H1 (cell line): ENCODE measurements at regions not wholly inside any gene's neighbourhood (a gene's known extent, or its start where the extent isn't known, plus 50 kb on each side); places are given as distances from the start of the nearest gene placed in this dataset.

Source experiments
- CTCF ChIA-PET: fragments of 300-600 bp; sonication (Branson Sonifier 250); formaldehyde crosslinking; loops from one replicate; lab custom pipeline; 2021; ENCODE audit not compliant: partially characterized antibody; lab: Charles Lee
- POLR2A ChIA-PET: fragments of 300-600 bp; sonication (Branson Sonifier 250); formaldehyde crosslinking; loops from one replicate; lab custom pipeline; 2021; ENCODE audit warnings: inconsistent platforms; ENCODE audit not compliant: partially characterized antibody; lab: Charles Lee
- DNase-seq, 2 experiments: peaks; one replicate each; pipeline versions ENCODE4 v3.0.0 to v3.0.0-alpha.2; 2010 to 2022; ENCODE audit warnings: low spot score in 2 of 2, low read depth in 1 of 2, mixed read lengths in 1 of 2
- FAIRE-seq: peaks from 2 replicates; lab custom pipeline; 2011; peaks lifted over from hg19 to GRCh38; lab: Jason Lieb, UNC
- H2AFZ ChIP-seq: 2 replicates; pipeline ENCODE4 v1.8.1; 2012; ENCODE audit warnings: low read length, inconsistent platforms
- H2AK5ac ChIP-seq: 2 replicates; pipeline ENCODE4 v1.6.1; 2013; ENCODE audit warnings: low read depth, low read length
- H2BK120ac ChIP-seq: replicated peaks from 2 replicates; pipeline ENCODE3; 2013; ENCODE audit warnings: low read depth, low read length, inconsistent platforms
- H2BK12ac ChIP-seq: 2 replicates; pipeline ENCODE4 v1.6.1; 2013; ENCODE audit warnings: low read depth, low read length
- H2BK15ac ChIP-seq: 2 replicates; pipeline ENCODE4 v1.6.1; 2013; ENCODE audit warnings: low read length
- H2BK20ac ChIP-seq: 2 replicates; pipeline ENCODE4 v1.6.1; 2013; ENCODE audit warnings: low read length
- H2BK5ac ChIP-seq: 2 replicates; pipeline ENCODE4 v1.6.1; 2013; ENCODE audit warnings: low read depth, low read length
- H3K14ac ChIP-seq: 2 replicates; pipeline ENCODE4 v1.6.1; 2013; ENCODE audit warnings: inconsistent platforms; ENCODE audit not compliant: insufficient read length
- H3K18ac ChIP-seq: 2 replicates; pipeline ENCODE4 v1.6.1; 2013; ENCODE audit warnings: low read length; ENCODE audit errors: extremely low read depth
- H3K23ac ChIP-seq: 2 replicates; pipeline ENCODE4 v1.6.1; 2013; ENCODE audit warnings: inconsistent platforms; ENCODE audit not compliant: insufficient read length
- H3K23me2 ChIP-seq: 2 replicates; pipeline ENCODE4 v1.6.1; 2013; ENCODE audit warnings: low read depth, low read length
- H3K27ac ChIP-seq: 2 replicates; pipeline ENCODE4 v1.6.1; 2011; ENCODE audit warnings: low read depth, low read length, inconsistent platforms
- H3K27me3 ChIP-seq, 4 experiments: replicated peaks in 1 of 4; 1 replicate in 1 of 4; 2 replicates in 3 of 4; pipeline versions ENCODE4 v1.6.1 to v1.8.1; 2011 to 2013; ENCODE audit warnings: low read length in 3 of 4, mild to moderate bottlenecking in 3 of 4, inconsistent platforms in 2 of 4, mixed read lengths in 2 of 4, moderate library complexity in 1 of 4; ENCODE audit not compliant: control insufficient read depth in 3 of 4, insufficient read depth in 3 of 4; ENCODE audit errors: extremely low read depth in 1 of 4
- H3K36me3 ChIP-seq, 4 experiments: 2 replicates each; pipeline versions ENCODE4 v1.6.1 to v1.8.1; 2011 to 2013; ENCODE audit warnings: mild to moderate bottlenecking in 4 of 4, low read length in 3 of 4, moderate library complexity in 2 of 4, control low read depth in 1 of 4, inconsistent platforms in 1 of 4; ENCODE audit not compliant: insufficient read depth in 4 of 4, control insufficient read depth in 2 of 4
- H3K4ac ChIP-seq: replicated peaks from 2 replicates; pipeline ENCODE3; 2013; ENCODE audit warnings: low read length, low read depth, mixed read lengths, inconsistent platforms; ENCODE audit not compliant: insufficient read length
- H3K4me1 ChIP-seq, 4 experiments: replicated peaks in 1 of 4; 1 replicate in 1 of 4; 2 replicates in 3 of 4; pipeline versions ENCODE4 v1.6.1 to v1.8.1; 2011 to 2013; ENCODE audit warnings: low read length in 3 of 4, inconsistent platforms in 2 of 4, mixed read lengths in 1 of 4; ENCODE audit not compliant: insufficient read depth in 4 of 4, control insufficient read depth in 3 of 4
- H3K4me2 ChIP-seq, 2 experiments: 2 replicates each; pipeline versions ENCODE4 v1.6.1 to v1.8.1; 2011 to 2013; ENCODE audit warnings: low read depth in 2 of 2, low read length in 2 of 2, control low read depth in 1 of 2, inconsistent platforms in 1 of 2, mild to moderate bottlenecking in 1 of 2; ENCODE audit not compliant: insufficient read depth in 1 of 2
- H3K4me3 ChIP-seq, 4 experiments: fragments of 200-600, 300-600 bp in 1 of 4; sonication (generic), shearing (Covaris generic), sonication (Bioruptor Twin) in 1 of 4; 2 replicates each; pipeline versions ENCODE4 v1.5.1 to v1.8.1; 2011 to 2016; ENCODE audit warnings: low read length in 4 of 4, low read depth in 3 of 4, control low read depth in 2 of 4, inconsistent platforms in 2 of 4, mild to moderate bottlenecking in 2 of 4, mixed read lengths in 1 of 4, moderate library complexity in 1 of 4; ENCODE audit not compliant: insufficient read depth in 2 of 4; ENCODE audit errors: extremely low read depth in 1 of 4
- H3K56ac ChIP-seq: replicated peaks from 2 replicates; pipeline ENCODE3; 2013; ENCODE audit warnings: low read depth, mild to moderate bottlenecking, mixed read lengths, low read length, inconsistent platforms; ENCODE audit not compliant: insufficient read length
- H3K79me1 ChIP-seq: 2 replicates; pipeline ENCODE4 v1.6.1; 2013; ENCODE audit warnings: low read depth, low read length, control low read depth
- H3K79me2 ChIP-seq, 2 experiments: 2 replicates each; pipeline versions ENCODE4 v1.6.1 to v1.8.1; 2012 to 2013; ENCODE audit warnings: low read length in 2 of 2, mild to moderate bottlenecking in 2 of 2, inconsistent platforms in 1 of 2; ENCODE audit not compliant: insufficient read depth in 2 of 2, control insufficient read depth in 1 of 2
- H3K9ac ChIP-seq, 4 experiments: replicated peaks in 1 of 4; 1 replicate in 1 of 4; 2 replicates in 3 of 4; pipeline versions ENCODE4 v1.6.1 to v1.8.1; 2011 to 2013; ENCODE audit warnings: low read depth in 3 of 4, low read length in 3 of 4, control low read depth in 2 of 4, mild to moderate bottlenecking in 2 of 4, moderate library complexity in 2 of 4, inconsistent platforms in 1 of 4; ENCODE audit errors: extremely low read depth in 1 of 4
- H3K9me3 ChIP-seq, 2 experiments: 2 replicates each; pipeline versions ENCODE4 v1.6.1 to v1.8.1; 2012 to 2013; ENCODE audit warnings: mild to moderate bottlenecking in 2 of 2, moderate library complexity in 2 of 2, control low read depth in 1 of 2, inconsistent platforms in 1 of 2, low read depth in 1 of 2, low read length in 1 of 2, mixed read lengths in 1 of 2; ENCODE audit not compliant: insufficient read depth in 2 of 2
- H4K20me1 ChIP-seq, 2 experiments: replicated peaks in 1 of 2; 2 replicates each; pipeline versions ENCODE3 to v1.8.1; 2011 to 2013; ENCODE audit warnings: inconsistent platforms in 2 of 2, low read length in 2 of 2, mild to moderate bottlenecking in 1 of 2; ENCODE audit not compliant: insufficient read depth in 2 of 2, control insufficient read depth in 1 of 2
- H4K5ac ChIP-seq: 2 replicates; pipeline ENCODE4 v1.6.1; 2013; ENCODE audit warnings: low read length, low read depth, mixed read lengths, inconsistent platforms; ENCODE audit not compliant: insufficient read length
- H4K8ac ChIP-seq: 2 replicates; pipeline ENCODE4 v1.8.0; 2013; ENCODE audit warnings: mild to moderate bottlenecking, moderate library complexity, low read length, inconsistent platforms; ENCODE audit not compliant: insufficient read depth; ENCODE audit errors: extremely low read depth
- H4K91ac ChIP-seq: replicated peaks from 2 replicates; pipeline ENCODE3; 2013; ENCODE audit warnings: low read length, mixed read lengths, inconsistent platforms; ENCODE audit not compliant: insufficient read length
- FOSL1 ChIP-seq: IDR thresholded peaks from 2 replicates; pipeline ENCODE4 v1.6.1; 2011; ENCODE audit warnings: mild to moderate bottlenecking, low read depth, low read length, moderate library complexity; ENCODE audit not compliant: insufficient read depth
- JUND ChIP-seq: IDR thresholded peaks from 2 replicates; pipeline ENCODE4 v1.6.1; 2011; ENCODE audit warnings: mild to moderate bottlenecking, improper control_type of control experiment, low read length
- PHF8 ChIP-seq: fragments of 200-600 bp; sonication (generic); conservative IDR thresholded peaks from 2 replicates; pipeline ENCODE4 v1.7.1; 2012; ENCODE audit warnings: low read depth, mild to moderate bottlenecking, inconsistent platforms, low read length, moderate library complexity
- POU5F1 ChIP-seq: IDR thresholded peaks from 2 replicates; pipeline ENCODE4 v1.6.1; 2011; ENCODE audit warnings: low read depth, mild to moderate bottlenecking, low read length, moderate library complexity
- SAP30 ChIP-seq: fragments of 300-600 bp; sonication (generic); IDR thresholded peaks from 2 replicates; pipeline ENCODE4 v1.7.1; 2012; ENCODE audit warnings: low read length, moderate library complexity, mild to moderate bottlenecking, inconsistent platforms; ENCODE audit not compliant: insufficient read depth, insufficient replicate concordance
- SIRT6 ChIP-seq: IDR thresholded peaks from one replicate; pipeline ENCODE4 v1.7.1; 2012; ENCODE audit warnings: low read length, inconsistent platforms
- TBP ChIP-seq: IDR thresholded peaks from 2 replicates; pipeline ENCODE4 v1.6.1; 2011; ENCODE audit warnings: low read depth, low read length, improper control_type of control experiment

DNA sequence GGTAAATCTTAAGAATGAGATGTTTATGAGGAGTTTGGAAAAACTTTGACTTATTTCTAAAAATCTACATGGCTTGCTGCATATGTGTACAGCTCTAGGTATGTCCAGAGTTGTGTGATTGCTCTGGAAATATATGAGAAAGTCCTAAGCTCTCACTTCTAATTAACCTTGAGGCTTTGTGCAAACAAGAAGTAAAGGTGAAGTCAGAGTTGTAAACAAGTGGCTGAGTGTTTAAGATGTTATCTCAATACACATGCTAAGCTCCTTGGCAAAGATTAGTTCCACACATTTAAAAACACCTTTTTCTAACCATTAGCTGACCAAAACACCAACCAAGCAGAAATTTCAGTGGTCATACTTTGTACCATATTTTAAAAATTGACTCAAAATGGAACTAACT is 684.2 kb downstream of the HTR1B start:
- no peak overlapping the region for H3K18ac ChIP-seq
- POLR2A ChIA-PET = no interaction called here
- H3K23me2 ChIP-seq = no peaks in the 10 kb centered on the region
- no peak overlapping the region for H4K91ac ChIP-seq
- H2BK15ac ChIP-seq = no peak overlapping the region
- H2BK20ac ChIP-seq = no peak overlapping the region
- TF ChIP-seq TBP = no peak
- no peak for TF ChIP-seq POU5F1
- no peak for TF ChIP-seq PHF8
- no peak for TF ChIP-seq JUND
- TF ChIP-seq SAP30 = no peak
- no peak for TF ChIP-seq SIRT6
- no peak for TF ChIP-seq FOSL1
- TF ChIP-seq, all 59 proteins: peak for 0
- FAIRE-seq (no peak), DNase-seq (no peak)
- H4K8ac ChIP-seq = no peak overlapping the region
- no peaks in the 10 kb centered on the region for H3K79me2 ChIP-seq
- no peak overlapping the region for H3K4ac ChIP-seq
- 0 out of 7 replicates have a peak, but pooled peaks cover 0 to 3% (median 0%) of the 10 kb centered on the region in 4 experiments for H3K4me1 ChIP-seq
- H3K4me3 ChIP-seq = no peak overlapping the region
- H2AK5ac ChIP-seq = no peak overlapping the region
- H4K20me1 ChIP-seq = no peaks in the 10 kb centered on the region
- no peak overlapping the region for H4K5ac ChIP-seq
- H3K9ac ChIP-seq = no peak overlapping the region
- no peaks in the 10 kb centered on the region for H3K27me3 ChIP-seq
- no peaks in the 10 kb centered on the region for H3K79me1 ChIP-seq
- H3K9me3 ChIP-seq = no peaks in the 10 kb centered on the region
- H2AFZ ChIP-seq = no peak overlapping the region
- no peak overlapping the region for H2BK12ac ChIP-seq
- no peak overlapping the region for H2BK120ac ChIP-seq
- H3K23ac ChIP-seq = no peak overlapping the region
- H3K4me2 ChIP-seq = no peak overlapping the region
- H3K56ac ChIP-seq = no peak overlapping the region
- H3K36me3 ChIP-seq = no peaks in the 10 kb centered on the region
- no peak overlapping the region for H3K14ac ChIP-seq
- H3K27ac ChIP-seq = no peak overlapping the region
- H2BK5ac ChIP-seq = no peak overlapping the region
- CTCF ChIA-PET = interaction anchor here (0.7 to 1.0 kb wide), 2 partner anchors 10 to 70 kb away, joined by 3 read pairs; no protein-coding TSS in a partner anchor
